GM12873 (cell line): ENCODE measurements at regions not wholly inside any gene's neighbourhood (a gene's known extent, or its start where the extent isn't known, plus 50 kb on each side); places are given as distances from the start of the nearest gene placed in this dataset.

Experiments
- TF ChIP-seq, protein P1 (sequence below): IDR thresholded peaks from 2 replicates; pipeline ENCODE4 v1.5.1; 2012; ENCODE audit warnings: low read depth, mild to moderate bottlenecking, moderate library complexity, low read length, control low read depth; ENCODE audit not compliant: insufficient read depth; ENCODE audit errors: missing control alignments

DNA sequence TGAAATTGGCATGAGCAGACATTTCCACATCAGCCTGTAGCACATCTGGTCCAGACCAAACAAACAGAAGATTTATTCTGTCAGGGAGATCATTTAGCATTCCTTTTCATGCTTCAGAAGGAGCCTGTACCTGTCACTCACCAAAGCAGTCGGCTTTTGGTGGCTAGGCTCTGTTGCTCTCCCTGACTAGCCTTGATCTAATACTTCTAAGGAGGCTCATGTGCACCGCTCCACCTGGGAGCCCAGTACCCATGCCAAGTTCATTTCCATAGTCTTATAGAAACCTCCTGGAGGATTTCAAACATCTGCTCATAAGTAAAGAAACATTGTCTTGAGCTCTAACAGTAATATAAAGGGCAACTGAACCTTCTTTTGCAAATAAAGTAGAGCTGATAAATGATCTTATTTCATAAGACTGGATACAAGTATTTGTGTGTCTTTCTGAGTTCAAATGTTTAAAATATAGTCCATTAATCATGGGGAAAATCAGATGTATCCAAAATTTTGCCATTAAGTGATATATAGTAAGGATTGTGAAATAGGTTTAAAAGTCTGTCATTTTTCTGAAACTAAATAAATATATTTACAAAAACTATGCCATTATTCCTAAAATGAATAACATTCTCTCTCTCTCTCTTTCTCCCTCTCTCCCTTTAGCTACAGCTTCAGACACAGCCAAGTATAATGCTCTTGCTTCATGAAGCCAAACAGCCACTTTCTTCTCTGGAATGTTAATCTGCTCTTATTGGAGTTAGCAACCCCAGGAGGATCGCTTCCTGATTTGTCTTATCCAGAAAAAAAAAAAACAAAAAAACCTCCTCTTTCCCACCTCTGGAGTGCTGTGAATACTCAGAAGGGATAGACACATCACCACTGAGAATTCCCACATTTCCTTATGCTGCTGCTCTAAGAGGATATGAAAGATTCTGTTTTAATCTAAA, 192.7 kb upstream of the TFAP2D start:
- TF ChIP-seq, protein P1, sequence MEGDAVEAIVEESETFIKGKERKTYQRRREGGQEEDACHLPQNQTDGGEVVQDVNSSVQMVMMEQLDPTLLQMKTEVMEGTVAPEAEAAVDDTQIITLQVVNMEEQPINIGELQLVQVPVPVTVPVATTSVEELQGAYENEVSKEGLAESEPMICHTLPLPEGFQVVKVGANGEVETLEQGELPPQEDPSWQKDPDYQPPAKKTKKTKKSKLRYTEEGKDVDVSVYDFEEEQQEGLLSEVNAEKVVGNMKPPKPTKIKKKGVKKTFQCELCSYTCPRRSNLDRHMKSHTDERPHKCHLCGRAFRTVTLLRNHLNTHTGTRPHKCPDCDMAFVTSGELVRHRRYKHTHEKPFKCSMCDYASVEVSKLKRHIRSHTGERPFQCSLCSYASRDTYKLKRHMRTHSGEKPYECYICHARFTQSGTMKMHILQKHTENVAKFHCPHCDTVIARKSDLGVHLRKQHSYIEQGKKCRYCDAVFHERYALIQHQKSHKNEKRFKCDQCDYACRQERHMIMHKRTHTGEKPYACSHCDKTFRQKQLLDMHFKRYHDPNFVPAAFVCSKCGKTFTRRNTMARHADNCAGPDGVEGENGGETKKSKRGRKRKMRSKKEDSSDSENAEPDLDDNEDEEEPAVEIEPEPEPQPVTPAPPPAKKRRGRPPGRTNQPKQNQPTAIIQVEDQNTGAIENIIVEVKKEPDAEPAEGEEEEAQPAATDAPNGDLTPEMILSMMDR = no peak

DNA sequence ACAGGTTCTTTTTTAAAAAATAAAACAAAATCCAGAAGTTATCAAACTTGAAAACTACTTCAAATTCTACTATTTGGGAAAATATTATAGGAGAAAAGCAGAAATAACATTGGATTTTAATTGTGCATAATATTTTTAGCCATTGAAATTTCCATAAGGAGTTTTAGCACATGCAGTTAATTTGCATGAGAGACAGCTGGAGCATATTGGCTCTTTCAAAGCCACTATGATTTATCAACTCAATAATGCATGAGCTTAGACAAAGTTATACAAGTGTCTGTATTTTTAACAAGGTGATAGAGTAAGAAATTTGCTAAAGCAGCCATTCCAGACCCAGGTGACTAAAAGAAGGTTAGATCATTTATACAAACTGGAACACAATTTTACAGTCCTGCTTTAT, 189.0 kb upstream of the TFAP2D start:
- TF ChIP-seq, protein P1 = no peak

DNA sequence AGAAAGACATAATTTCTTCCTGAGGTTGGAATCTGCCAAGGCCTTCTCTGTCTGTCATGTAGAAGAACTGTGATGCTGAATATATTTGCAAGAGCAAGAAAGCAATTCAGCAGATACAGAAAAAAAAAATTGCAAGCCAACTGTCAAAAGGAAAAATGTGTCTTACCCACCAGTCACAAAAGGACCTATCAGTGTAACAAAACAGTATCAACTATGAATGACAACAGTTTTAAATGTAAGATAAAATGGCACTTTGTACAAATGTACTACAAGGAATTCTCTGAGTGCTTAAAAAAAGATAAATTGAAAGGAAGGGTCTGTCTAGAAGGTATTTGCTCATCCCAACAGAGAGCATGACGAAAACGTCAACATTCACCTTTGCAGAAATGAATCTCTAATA, 185.3 kb upstream of the TFAP2D start:
- TF ChIP-seq, protein P1 = no peak

DNA sequence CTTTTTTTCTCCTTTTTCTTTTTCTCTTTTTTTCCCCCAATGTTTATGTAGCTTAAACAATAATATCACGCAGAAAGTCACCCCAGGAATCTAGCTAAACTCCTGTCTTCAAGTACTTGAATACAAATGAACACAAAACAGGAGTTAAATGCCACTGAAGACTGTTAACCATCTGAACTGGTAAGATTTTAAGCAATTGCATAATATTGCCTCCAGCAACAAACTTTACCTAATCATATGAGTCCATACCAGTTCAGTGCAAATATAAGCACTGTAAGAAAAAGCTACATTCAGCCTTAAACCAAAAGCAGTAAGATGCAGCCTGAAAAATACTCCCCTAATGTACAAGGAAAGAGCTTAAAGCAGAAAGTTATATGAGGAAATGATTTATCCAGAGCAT, 173.9 kb upstream of the TFAP2D start:
- TF ChIP-seq, protein P1 = no peak

DNA sequence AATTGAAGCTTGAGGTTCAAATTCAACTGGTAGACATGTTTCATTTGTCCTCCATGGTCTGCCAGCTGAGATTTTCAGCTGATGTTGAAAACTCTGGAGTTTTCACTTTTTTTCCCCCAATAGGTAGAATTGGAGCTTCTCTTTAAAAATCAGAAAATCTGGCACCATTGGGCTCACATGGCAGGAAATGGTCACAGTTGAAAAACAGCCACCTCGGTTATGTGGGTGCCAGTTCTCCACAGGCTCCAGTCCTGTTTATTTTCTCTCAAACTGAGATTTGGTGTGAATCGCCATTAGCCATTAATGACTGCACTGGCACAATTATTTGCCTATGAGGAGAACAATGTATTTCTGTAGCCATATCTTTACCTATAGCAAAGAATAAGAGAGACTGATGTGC, 171.4 kb upstream of the TFAP2D start:
- TF ChIP-seq, protein P1 = no peak

DNA sequence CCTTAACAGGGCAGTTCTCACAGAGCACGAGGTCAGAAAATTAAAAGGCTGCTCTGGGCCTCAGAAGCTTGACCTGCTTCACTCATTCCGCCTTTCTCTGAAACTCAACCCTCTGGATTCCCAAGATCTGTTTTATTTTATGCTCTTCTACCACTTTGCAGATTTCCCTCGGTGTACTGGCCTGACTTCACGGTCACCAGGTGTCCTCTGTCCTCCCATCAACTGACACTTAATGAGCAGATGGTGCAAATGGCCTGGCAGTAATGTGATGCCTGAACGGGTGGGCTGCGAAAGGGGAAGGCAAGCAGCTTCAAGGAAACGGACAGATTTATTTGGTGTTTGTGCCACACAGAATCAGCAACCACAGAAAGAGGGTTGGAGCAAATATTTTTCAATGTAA, 169.7 kb upstream of the TFAP2D start:
- TF ChIP-seq, protein P1 = no peak

DNA sequence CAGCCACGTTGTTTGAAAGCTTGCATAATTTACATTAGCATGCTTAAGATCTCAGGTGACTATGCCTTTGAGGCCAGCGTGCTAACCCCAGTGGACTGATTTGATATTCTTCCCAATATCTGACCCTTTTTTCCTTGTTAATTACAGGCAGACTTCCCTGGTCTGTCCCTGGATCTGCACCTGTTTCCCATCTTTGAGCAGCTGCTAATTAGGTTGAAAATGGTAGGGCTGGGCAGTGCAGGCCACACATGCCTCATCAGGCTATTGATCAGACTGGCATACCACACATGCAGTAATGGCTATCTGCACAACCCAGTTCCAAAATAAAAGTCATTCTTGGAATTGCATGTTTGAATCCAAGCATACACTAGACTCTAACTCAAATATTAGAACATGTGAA, 164.3 kb upstream of the TFAP2D start:
- TF ChIP-seq, protein P1 = no peak
